Embryonic facial prominence (tissue), 1 donor: ENCODE measurements at regions not wholly inside any gene's neighbourhood (a gene's known extent, or its start where the extent isn't known, plus 50 kb on each side); places are given as distances from the start of the nearest gene placed in this dataset.
A peak's percentile ranks its signal among the peaks of the same experiment; 100 is the strongest.
"Not testable (repeated sequence)": the region's sequence is repeated elsewhere in the genome, so short reads cannot be mapped to it uniquely, and the experiment has no call there.

ENCODE experiments used
- DNase-seq: peaks from one replicate; pipeline ENCODE4 v3.0.0-alpha.2; 2016; ENCODE audit errors: extremely low spot score

DNA sequence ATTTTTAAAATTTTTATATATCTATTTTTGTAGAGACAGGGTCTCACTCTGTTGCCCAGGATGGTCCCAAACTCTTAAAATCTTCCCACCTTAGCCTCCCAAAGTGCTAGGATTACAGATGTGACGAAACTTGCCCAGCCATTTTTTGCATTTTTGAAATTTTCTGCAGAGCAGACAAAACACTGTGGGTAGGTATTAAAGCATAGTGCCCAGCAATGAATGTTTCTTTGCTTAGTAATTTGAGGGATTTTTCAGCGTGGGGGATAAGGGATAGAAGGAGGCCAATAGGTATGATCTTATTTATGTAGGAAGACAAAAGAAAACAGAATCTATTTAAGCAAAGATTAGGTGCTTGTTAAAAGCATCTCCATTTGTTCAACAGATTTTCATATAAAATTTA lies 446.8 kb upstream of the DPH6 start:
- no peak for DNase-seq

GRCh38 chr15:35993196-35993595 lies 447.2 kb upstream of the DPH6 start:
- no peak for DNase-seq

GRCh38 chr15:35994876-35995275 lies 448.9 kb upstream of the DPH6 start:
- DNase-seq, result no peak

GRCh38 chr15:35998663-35999602 lies 453.0 kb upstream of the DPH6 start:
- DNase-seq, result no peak

DNA sequence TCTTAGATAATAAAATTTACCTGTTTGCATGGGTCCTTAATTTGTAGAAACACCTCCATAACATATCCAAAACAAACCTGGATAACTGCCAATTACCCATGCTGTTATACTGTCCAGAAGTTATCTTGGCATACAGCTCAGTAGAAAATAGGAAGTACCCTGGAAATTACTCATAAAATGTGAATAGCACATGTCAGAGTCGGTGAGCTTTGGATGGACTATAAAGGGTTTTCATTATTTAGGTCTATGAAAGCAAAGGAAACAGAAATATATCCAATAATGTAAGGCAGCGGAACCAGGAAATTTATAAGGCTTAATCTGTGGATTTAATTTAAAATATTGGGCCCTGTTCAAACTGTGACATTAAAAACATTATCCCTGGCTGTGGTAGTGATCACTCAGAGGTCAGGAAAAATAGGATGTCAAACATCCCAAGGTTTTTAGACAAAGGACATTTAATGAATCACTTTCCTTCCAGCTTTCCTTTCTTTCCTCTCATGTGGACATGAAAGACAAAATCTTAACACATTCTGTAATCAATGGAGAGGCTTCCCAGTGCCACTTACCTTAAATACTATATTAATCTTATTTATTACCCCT lies 459.0 kb upstream of the DPH6 start:
- no peak for DNase-seq

DNA sequence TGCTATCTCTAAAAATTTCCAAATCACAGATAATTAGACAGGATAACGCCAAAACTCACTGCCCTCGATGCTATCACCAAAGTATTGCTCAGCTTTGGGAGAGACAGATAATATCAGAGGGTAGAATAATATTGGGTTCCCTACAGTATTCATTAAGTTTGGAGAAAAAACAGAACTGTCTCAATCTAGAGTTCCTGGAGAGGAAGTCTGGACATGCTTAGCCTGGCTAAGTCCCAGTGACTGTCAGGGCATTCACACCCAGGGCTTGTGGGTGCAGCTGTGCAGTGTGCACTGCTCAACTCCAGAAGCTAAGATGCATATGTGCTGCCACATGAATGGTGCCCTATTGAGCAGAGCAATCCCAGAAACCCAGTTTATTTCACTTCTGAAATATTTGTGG lies 459.6 kb upstream of the DPH6 start:
- DNase-seq, result no peak

DNA sequence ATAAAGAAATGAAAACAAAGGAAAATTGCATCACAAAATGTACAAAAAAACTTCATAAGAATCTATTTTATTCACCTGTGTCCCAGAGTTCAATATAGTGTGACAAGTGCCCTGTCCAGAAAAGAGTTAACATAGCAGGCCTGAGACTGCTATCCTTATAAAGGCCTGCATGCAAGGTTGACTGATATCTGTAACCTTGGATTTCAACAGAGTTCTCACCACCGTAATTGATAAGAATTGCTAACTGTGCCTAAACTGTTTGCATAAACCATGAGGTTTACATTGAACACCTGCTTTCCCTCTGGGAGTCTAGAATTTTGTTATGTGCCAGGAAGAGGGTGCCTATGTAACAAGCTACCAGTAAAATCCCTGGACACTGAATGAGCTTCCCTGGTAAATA lies 461.7 kb upstream of the DPH6 start:
- no peak for DNase-seq

DNA sequence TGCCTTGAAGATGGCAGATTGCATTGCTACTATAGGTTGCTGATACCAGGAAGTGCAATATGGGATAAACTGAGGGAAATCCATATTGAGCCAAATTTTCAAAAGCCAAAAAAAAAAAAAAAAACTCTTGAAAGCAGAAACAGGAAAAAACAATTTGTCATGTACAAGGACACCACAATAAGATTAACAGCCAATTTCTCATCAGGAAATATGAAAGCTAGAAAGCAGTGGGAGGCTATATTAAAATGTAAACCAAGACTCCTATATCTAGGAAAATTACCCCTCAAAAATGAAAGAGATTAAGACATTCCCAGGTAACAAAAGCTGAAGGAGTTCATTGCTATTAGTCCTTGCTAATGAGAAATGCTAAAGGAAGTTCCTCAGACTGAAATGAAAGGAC lies 462.8 kb upstream of the DPH6 start:
- no peak for DNase-seq

DNA sequence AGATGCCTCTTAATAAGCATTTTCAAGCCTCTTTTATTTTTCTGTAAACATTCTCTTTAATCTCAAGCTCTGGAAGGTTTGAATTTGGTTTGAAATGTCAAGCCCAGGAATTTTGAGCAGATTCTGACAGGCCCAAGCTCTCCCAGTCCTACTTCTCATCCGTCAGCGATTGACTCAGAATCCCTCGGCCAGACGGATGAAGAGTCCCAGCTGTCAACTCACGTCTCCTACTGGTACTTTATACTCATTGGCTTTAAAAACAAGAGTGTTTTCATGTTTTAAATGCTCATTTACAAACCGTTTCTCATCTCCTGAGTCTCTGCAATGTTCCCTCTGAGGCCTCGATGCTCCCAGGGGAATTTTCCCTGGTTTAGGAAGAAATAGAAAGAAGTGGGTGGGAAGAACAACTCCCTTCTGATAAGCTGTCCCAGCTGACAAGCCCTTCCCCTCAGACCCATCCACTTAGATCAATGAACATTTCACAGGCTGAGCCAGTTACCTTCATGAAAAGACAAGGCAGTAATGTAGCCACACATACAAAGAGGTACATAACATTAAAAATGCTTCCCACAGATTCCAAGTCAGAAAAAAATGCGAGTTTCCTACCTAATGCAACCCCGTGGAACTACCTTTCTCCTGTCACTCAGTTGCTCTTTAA lies 478.2 kb upstream of the DPH6 start:
- no peak for DNase-seq

DNA sequence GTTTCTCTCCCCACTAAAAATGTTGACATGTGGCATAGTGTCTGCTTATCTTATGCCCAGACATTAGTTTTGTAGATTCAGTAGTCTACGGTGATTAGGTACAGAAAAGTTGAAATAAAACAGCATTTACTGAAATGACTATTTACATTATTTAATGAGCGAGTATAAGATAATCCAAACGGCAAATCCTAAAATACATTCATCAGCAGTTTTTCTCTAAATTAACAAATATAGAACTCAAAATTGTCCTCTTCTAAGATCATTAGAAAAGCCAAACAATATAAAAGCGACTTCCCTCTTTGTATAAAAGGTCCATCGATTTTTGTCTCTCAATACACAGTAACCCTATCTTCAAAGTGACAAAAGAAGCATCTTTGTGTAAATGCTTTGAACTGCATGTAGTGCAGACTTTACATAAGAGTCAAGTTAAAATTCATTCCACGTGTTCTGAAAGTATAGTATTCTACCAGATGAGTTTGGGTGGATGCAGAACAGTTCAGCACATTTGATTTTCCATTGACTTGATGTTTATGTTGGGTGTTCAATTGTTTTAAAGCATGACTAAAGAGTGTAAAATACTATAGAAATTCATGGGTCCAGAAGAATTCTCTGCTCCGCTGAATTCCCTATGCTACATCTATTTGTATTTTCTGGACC lies 480.8 kb upstream of the DPH6 start:
- DNase-seq, result no peak

GRCh38 chr15:36029606-36030210 lies 483.7 kb upstream of the DPH6 start:
- DNase-seq, result peak; percentile 12

GRCh38 chr15:36039996-36040572 lies 494.1 kb upstream of the DPH6 start:
- DNase-seq, result no peak

- not testable (repeated sequence) for DNase-seq
Observed at GRCh38 chr15:36047018-36047716, 501.2 kb upstream of the DPH6 start.

GRCh38 chr15:36050899-36051298 lies 504.9 kb upstream of the DPH6 start:
- no peak for DNase-seq

- DNase-seq, result not testable (repeated sequence)
Observed at GRCh38 chr15:36052641-36053040, 506.7 kb upstream of the DPH6 start.

- DNase-seq, result no peak
Observed at GRCh38 chr15:36053746-36054145, 507.8 kb upstream of the DPH6 start.

DNA sequence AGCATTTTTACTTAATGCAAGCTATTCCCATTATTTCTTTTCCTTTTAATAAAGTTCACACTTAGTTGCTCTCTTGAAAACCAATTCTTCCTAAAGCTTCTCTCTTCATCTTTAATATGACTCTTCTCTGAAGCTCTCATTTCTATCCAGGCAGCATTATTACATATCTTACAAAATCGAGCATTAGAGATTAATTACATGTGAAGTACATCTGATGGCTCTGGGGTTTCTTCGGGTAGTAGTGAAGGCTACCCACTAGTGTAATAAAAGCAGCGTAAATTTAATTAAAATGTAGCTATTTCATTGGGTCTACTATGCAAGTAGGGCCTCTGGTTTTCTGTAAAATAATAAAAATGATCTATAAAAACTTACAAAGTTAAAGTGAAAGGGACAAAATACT lies 513.6 kb upstream of the DPH6 start:
- DNase-seq, result no peak

- no peak for DNase-seq
Observed at GRCh38 chr15:36062357-36062756, 516.4 kb upstream of the DPH6 start.

- no peak for DNase-seq
Observed at GRCh38 chr15:36066757-36067156, 512.7 kb upstream of the CDIN1 start.

GRCh38 chr15:36067483-36068274 lies 511.7 kb upstream of the CDIN1 start:
- no peak for DNase-seq
